ENCODE measurements at regions not wholly inside any gene's neighbourhood (a gene's known extent, or its start where the extent isn't known, plus 50 kb on each side); places are given as distances from the start of the nearest gene placed in this dataset.

GRCh38 chr9:105193560-105193959 is 50.9 kb upstream of the SLC44A1 start:
- Histone ChIP-seq H3K36me3 (ENCODE audit: control insufficient read depth in 2 of 2, extremely low read depth in 1 of 2, insufficient read depth in 2 of 2, low read length in 2 of 2) (no peaks in the 10 kb centered on the region), H3K4me1 (ENCODE audit: control insufficient read depth, extremely low read depth, insufficient read depth, low read length) (no peaks in the 10 kb centered on the region), H3K9me3 (replicated peaks; ENCODE audit: control insufficient read depth, insufficient read depth, low read length) (no peaks in the 10 kb centered on the region), H3K4me3 (replicated peaks in 1 of 3; ENCODE audit: insufficient read depth in 1 of 3, low read depth in 1 of 3, low read length in 3 of 3) (no peak overlapping the region), H3K79me2 (ENCODE audit: control insufficient read depth, insufficient read depth, low read length) (no peaks in the 10 kb centered on the region), H3K4me2 (ENCODE audit: insufficient read depth, low read length) (no peak overlapping the region), H3K27me3 (ENCODE audit: control insufficient read depth in 2 of 2, insufficient read depth in 2 of 2, low read length in 2 of 2) (no peaks in the 10 kb centered on the region), H3K27ac (ENCODE audit: insufficient read depth, low read depth, low read length) (no peak overlapping the region), H3K9ac (replicated peaks; ENCODE audit: extremely low read depth, insufficient read depth, low read length) (no peak overlapping the region), H3K9me1 (replicated peaks; ENCODE audit: control insufficient read depth, extremely low read depth, insufficient read depth, low read length) (no peaks in the 10 kb centered on the region), H4K20me1 (replicated peaks; ENCODE audit: control insufficient read depth, extremely low read depth, insufficient read depth, low read length) (no peaks in the 10 kb centered on the region), H2AFZ (ENCODE audit: low read depth, low read length) (no peak overlapping the region)
- POLR2A ChIA-PET: no interaction called here
- intact Hi-C loops (cut with micrococcal nuclease) (no loop called here), dilution Hi-C loops (cut with MboI; ENCODE audit: extremely low pct_ligation_motif_present, low sequenced_read_pairs) (no loop called here)
- BruUV-seq (replicated peaks): no TSS peak
- DNase-seq (ENCODE audit: low read depth, low spot score) (no peak), FAIRE-seq (no peak)
- CTCF ChIA-PET: no interaction called here
- TF ChIP-seq MYC (IDR thresholded peaks at IDR 0.05; ENCODE audit: low read depth, low read length): no peak
- TF ChIP-seq GATA2 (IDR thresholded peaks at IDR 0.05; ENCODE audit: insufficient read depth, insufficient read length, low read depth, low read length): no peak
- TF ChIP-seq POLR2AphosphoS5 (IDR thresholded peaks at IDR 0.05; ENCODE audit: insufficient read depth, low read depth, low read length): no peak
- no peak for TF ChIP-seq FOS (IDR thresholded peaks at IDR 0.05; ENCODE audit: borderline replicate concordance, insufficient read depth, low read length)
- TF ChIP-seq, protein P1, sequence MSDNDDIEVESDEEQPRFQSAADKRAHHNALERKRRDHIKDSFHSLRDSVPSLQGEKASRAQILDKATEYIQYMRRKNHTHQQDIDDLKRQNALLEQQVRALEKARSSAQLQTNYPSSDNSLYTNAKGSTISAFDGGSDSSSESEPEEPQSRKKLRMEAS (IDR thresholded peaks at IDR 0.05; ENCODE audit: insufficient read depth, insufficient read length): no peak
- TF ChIP-seq JUN (IDR thresholded peaks at IDR 0.05; ENCODE audit: borderline replicate concordance, insufficient read depth, insufficient read length, low read depth): no peak
- TF ChIP-seq, protein P2, sequence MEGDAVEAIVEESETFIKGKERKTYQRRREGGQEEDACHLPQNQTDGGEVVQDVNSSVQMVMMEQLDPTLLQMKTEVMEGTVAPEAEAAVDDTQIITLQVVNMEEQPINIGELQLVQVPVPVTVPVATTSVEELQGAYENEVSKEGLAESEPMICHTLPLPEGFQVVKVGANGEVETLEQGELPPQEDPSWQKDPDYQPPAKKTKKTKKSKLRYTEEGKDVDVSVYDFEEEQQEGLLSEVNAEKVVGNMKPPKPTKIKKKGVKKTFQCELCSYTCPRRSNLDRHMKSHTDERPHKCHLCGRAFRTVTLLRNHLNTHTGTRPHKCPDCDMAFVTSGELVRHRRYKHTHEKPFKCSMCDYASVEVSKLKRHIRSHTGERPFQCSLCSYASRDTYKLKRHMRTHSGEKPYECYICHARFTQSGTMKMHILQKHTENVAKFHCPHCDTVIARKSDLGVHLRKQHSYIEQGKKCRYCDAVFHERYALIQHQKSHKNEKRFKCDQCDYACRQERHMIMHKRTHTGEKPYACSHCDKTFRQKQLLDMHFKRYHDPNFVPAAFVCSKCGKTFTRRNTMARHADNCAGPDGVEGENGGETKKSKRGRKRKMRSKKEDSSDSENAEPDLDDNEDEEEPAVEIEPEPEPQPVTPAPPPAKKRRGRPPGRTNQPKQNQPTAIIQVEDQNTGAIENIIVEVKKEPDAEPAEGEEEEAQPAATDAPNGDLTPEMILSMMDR (IDR thresholded peaks at IDR 0.05; ENCODE audit: extremely low read depth in 1 of 2, insufficient read depth in 1 of 2, low read depth in 1 of 2, low read length in 2 of 2): no peak
- no peak for TF ChIP-seq EZH2 (IDR thresholded peaks at IDR 0.05; ENCODE audit: borderline replicate concordance, low read depth, low read length, severe bottlenecking)
- no peak for TF ChIP-seq POLR2A (IDR thresholded peaks at IDR 0.05; ENCODE audit: low read depth, low read length)

Measured in endothelial cell of umbilical vein (primary cell).